CD4-positive, alpha-beta T cell (primary cell): ENCODE measurements at regions not wholly inside any gene's neighbourhood (a gene's known extent, or its start where the extent isn't known, plus 50 kb on each side); places are given as distances from the start of the nearest gene placed in this dataset.
"Not testable (repeated sequence)": the region's sequence is repeated elsewhere in the genome, so short reads cannot be mapped to it uniquely, and the experiment has no call there.

Experiments used
- ATAC-seq: fragments of 200-7000 bp; cut with Tn5 transposase; one replicate; pipeline ENCODE4 v1.10.0; 2022; ENCODE audit warnings: mild to moderate bottlenecking; ENCODE audit not compliant: poor library complexity
- CTCF ChIA-PET: fragments of 350-600 bp; sonication (Branson Sonifier 250); formaldehyde crosslinking; loops from one replicate; lab custom pipeline; 2021; ENCODE audit warnings: antibody characterized with exemption, inconsistent platforms; lab: Charles Lee
- POLR2A ChIA-PET: fragments of 350-600 bp; sonication (Branson Sonifier 250); formaldehyde crosslinking; loops from one replicate; lab custom pipeline; 2021; ENCODE audit warnings: antibody characterized with exemption, inconsistent platforms; lab: Charles Lee
- DNase-seq, 14 experiments: peaks; one replicate each; pipeline ENCODE4 v3.0.0-alpha.2; 2013 to 2020; ENCODE audit warnings: mixed read lengths in 2 of 14
- H3K27ac ChIP-seq, 2 donors: one replicate each; pipeline versions ENCODE4 v1.5.1 to v1.7.0; 2013; ENCODE audit warnings: low read length in 2 of 2, low read depth in 1 of 2, mild to moderate bottlenecking in 1 of 2
- H3K27me3 ChIP-seq, 2 experiments: 1 replicate in 1 of 2; 2 replicates in 1 of 2; pipeline versions ENCODE4 v1.6.1 to v1.7.0; 2013; ENCODE audit warnings: low read length in 2 of 2, control low read depth in 1 of 2, mild to moderate bottlenecking in 1 of 2, moderate library complexity in 1 of 2; ENCODE audit not compliant: insufficient read depth in 2 of 2, control insufficient read depth in 1 of 2
- H3K36me3 ChIP-seq: one replicate; pipeline ENCODE4 v1.6.1; 2013; ENCODE audit warnings: low read length, control low read depth; ENCODE audit not compliant: insufficient read depth
- H3K4me1 ChIP-seq: one replicate; pipeline ENCODE4 v1.6.1; 2013; ENCODE audit warnings: low read length, control low read depth; ENCODE audit not compliant: insufficient read depth
- H3K4me3 ChIP-seq: one replicate; pipeline ENCODE4 v1.5.1; 2013; ENCODE audit warnings: mild to moderate bottlenecking, low read length, moderate library complexity
- H3K9me3 ChIP-seq, 2 experiments: 1 replicate in 1 of 2; 2 replicates in 1 of 2; pipeline versions ENCODE4 v1.6.1 to v1.7.0; 2013; ENCODE audit warnings: low read length in 2 of 2, mild to moderate bottlenecking in 2 of 2, control low read depth in 1 of 2, moderate library complexity in 1 of 2; ENCODE audit not compliant: control insufficient read depth in 1 of 2, insufficient read depth in 1 of 2
- H3K27ac Mint-ChIP-seq: one replicate; pipeline ENCODE4 v1.8.0; 2020; ENCODE audit warnings: mixed read lengths
- H3K27me3 Mint-ChIP-seq: one replicate; pipeline ENCODE4 v1.8.0; 2021; ENCODE audit warnings: mixed read lengths
- H3K36me3 Mint-ChIP-seq: one replicate; pipeline ENCODE4 v1.8.0; 2021; ENCODE audit warnings: low read depth, mixed read lengths
- H3K4me1 Mint-ChIP-seq: one replicate; pipeline ENCODE4 v1.8.0; 2021; ENCODE audit warnings: low read depth, mixed read lengths
- H3K4me3 Mint-ChIP-seq: one replicate; pipeline ENCODE4 v1.8.0; 2020; ENCODE audit warnings: mild to moderate bottlenecking, mixed read lengths
- H3K9me3 Mint-ChIP-seq: one replicate; pipeline ENCODE4 v1.8.0; 2020; ENCODE audit warnings: mixed read lengths
- intact Hi-C, 2 experiments: fragments of 100-400 bp; cut with DNase I in 1 of 2; cut with micrococcal nuclease in 1 of 2; formaldehyde crosslinking; loops; one replicate each; pipeline versions ENCODE4 v1.15.1 to v1.9.0; 2023 to 2025; cut with DNase I, micrococcal nuclease

GRCh38 chr16:88260881-88261665, 121.7 kb upstream of the ZNF469 start:
- H3K4me1 ChIP-seq: peaks cover 13% of the 10 kb centered on the region
- intact Hi-C loops, H3K4me3 Mint-ChIP-seq, DNase-seq, CTCF ChIA-PET, H3K9me3 ChIP-seq, H3K4me1 Mint-ChIP-seq, H3K36me3 ChIP-seq, ATAC-seq, H3K4me3 ChIP-seq, POLR2A ChIA-PET, H3K36me3 Mint-ChIP-seq, H3K27ac ChIP-seq, H3K9me3 Mint-ChIP-seq, H3K27me3 ChIP-seq, H3K27ac Mint-ChIP-seq: not testable (repeated sequence)
- H3K27me3 Mint-ChIP-seq: peaks cover 51% of the 10 kb centered on the region

DNA sequence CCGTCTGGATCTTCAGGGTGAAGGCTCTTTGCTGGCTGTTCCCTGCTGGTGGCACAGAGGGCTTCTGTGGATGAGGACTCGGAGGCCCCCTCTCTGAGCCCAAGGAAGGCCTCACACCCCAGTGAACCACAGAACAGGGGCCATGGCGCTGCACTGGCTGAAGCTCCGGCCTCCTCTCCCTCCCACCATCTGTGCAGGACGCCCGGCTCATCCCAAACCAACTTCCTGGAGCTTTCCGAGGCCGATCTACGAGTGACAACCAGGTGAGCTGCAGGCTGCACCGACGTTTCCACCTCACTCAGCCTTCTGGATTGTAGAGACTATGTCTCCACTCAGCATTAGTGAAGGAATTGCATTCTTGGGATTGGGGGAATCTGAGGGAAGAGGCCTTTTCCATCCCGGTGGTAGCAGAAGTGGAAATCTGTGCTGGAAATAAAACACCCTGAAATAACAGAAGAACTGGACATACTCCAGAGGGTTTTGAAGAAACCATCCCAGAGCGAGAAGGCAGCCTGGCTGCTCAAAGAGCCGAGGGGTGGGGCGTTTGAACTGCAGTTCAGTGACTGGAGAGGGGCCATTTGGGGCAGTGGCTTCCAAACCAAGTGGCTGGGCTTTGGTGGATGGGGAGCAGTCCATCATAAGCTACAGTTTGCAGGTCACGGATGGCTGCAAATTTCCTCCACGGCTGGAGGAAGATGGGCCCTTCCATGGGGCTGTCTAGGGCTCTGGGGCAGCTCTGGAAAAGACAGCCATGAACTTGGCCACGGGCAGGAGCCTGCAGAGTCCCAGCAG, 120.7 kb upstream of the ZNF469 start:
- H3K36me3 ChIP-seq, intact Hi-C loops, H3K27ac Mint-ChIP-seq, H3K9me3 ChIP-seq, POLR2A ChIA-PET, DNase-seq, H3K4me1 Mint-ChIP-seq, H3K27me3 ChIP-seq, H3K36me3 Mint-ChIP-seq, CTCF ChIA-PET, H3K27ac ChIP-seq, H3K4me3 ChIP-seq, ATAC-seq, H3K4me3 Mint-ChIP-seq, H3K9me3 Mint-ChIP-seq: not testable (repeated sequence)
- peaks cover 13% of the 10 kb centered on the region for H3K4me1 ChIP-seq
- H3K27me3 Mint-ChIP-seq: peaks cover 48% of the 10 kb centered on the region

DNA sequence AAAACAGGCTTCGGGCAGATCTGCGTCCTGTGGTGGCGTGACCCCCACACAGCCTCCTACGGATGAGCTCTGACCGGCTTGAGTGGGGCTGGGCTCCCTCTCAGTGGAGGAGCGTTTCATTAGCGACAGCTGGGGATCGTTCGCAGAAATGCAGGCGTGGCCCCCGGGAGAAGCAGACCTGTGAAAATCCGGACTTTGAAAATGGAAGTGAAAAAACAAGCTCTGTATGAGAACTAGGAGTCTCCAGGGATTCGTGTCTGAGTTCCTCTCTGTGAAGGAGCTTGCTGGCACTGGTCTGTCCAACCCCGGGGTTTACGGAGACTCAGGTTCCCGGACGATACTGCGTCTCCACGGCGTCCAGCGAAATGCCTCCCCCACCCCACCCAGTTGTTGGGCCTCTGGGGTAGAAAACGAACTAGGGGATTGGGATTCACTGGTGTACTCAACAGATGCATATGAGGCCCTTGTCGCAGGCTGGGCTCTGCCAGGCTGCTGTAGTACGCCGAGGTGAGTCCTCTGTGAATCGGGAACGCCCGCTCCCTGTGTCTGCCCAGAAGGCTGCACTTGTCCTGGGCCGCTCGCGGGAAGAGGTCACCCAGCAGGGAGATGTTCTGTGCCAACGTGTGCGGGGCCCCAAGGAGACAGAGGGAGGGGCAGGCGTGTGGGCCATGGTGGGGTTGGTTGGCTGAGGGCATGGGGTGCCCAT, 119.7 kb upstream of the ZNF469 start:
- DNase-seq, H3K4me1 Mint-ChIP-seq, H3K36me3 ChIP-seq, intact Hi-C loops, H3K27ac ChIP-seq, CTCF ChIA-PET, H3K4me3 ChIP-seq, H3K4me3 Mint-ChIP-seq, H3K9me3 ChIP-seq, H3K27me3 ChIP-seq, H3K27ac Mint-ChIP-seq, H3K36me3 Mint-ChIP-seq, POLR2A ChIA-PET, H3K9me3 Mint-ChIP-seq, ATAC-seq: not testable (repeated sequence)
- H3K27me3 Mint-ChIP-seq: peaks cover 38% of the 10 kb centered on the region
- peaks cover 13% of the 10 kb centered on the region for H3K4me1 ChIP-seq

DNA sequence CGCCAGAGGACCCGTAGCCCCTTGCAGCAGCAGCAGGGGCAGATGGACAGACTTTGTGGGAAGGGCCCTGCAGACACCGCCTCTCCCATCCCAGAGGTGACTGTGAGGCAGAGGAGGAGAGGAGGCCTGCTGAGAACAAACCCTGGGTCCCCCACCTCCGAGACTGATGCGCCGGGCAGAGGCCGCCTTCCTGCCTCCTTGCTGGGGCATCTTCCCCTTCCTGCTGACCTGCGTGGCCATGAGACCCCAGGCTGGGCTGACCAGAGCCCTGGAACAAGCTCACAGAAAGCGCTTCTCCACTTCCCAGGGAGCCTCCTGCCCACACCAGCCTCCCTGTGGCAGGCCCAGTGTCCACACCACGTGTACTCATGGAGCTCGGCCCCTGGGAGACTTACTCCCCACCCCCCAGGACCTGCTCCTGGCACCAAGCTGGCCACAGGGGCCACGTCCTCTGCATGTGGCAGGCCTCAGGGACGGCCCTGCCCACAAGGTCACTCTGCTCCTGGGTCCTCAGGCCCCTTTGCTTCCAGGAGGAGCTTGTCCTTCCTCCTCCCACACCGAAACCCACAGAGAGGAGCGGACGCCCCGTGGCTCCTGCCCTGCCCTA, 119.0 kb upstream of the ZNF469 start:
- H3K27ac ChIP-seq, H3K4me1 Mint-ChIP-seq, intact Hi-C loops, H3K4me3 ChIP-seq, H3K27ac Mint-ChIP-seq, H3K36me3 ChIP-seq, H3K36me3 Mint-ChIP-seq, CTCF ChIA-PET, H3K9me3 Mint-ChIP-seq, H3K27me3 ChIP-seq, ATAC-seq, H3K9me3 ChIP-seq, H3K4me3 Mint-ChIP-seq, DNase-seq, POLR2A ChIA-PET: not testable (repeated sequence)
- peaks cover 13% of the 10 kb centered on the region for H3K4me1 ChIP-seq
- H3K27me3 Mint-ChIP-seq: peaks cover 33% of the 10 kb centered on the region
